ENCODE measurements at regions not wholly inside any gene's neighbourhood (a gene's known extent, or its start where the extent isn't known, plus 50 kb on each side); places are given as distances from the start of the nearest gene placed in this dataset.

DNA sequence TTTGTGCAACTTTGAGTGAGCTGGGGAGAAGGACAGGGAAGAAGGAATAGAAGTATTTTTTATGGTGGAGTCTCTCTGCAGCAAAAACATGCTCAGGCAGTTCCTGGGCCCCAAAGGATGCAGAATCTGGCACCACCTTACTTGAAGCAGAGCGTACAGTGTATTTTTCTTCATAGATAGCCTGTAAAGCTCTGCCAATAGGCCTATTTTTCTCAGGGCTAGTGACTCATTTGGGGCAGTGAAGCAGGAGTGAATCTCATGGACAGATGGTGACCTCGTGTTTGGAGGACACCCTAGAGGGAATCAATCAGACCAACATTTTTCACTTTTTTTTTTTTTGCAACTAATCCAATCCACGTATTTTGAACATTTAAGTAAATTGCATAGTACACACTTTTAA is 268.1 kb upstream of the CXCR4 start:
- Histone ChIP-seq H3K27me3 (ENCODE audit: control insufficient read depth, extremely low read depth, insufficient read depth, low read length) (no peaks in the 10 kb centered on the region), H3K9me1 (ENCODE audit: control insufficient read depth, extremely low read depth, insufficient read depth, low read length) (no peaks in the 10 kb centered on the region), H3K4me1 (ENCODE audit: control insufficient read depth, extremely low read depth, insufficient read depth, low read length) (no peaks in the 10 kb centered on the region), H4K20me1 (ENCODE audit: control insufficient read depth, extremely low read depth, insufficient read depth, low read length) (no peaks in the 10 kb centered on the region), H3K9ac (ENCODE audit: control insufficient read depth, extremely low read depth, insufficient read depth, low read length) (no peak overlapping the region), H3K9me3 (ENCODE audit: control insufficient read depth, low read depth, low read length) (no peaks in the 10 kb centered on the region), H3K79me2 (ENCODE audit: control insufficient read depth, insufficient read depth, low read length) (no peaks in the 10 kb centered on the region), H3K27ac (ENCODE audit: control insufficient read depth, insufficient read depth, low read length) (no peak overlapping the region), H3K4me2 (ENCODE audit: control insufficient read depth, extremely low read depth, insufficient read depth, low read depth, low read length) (no peak overlapping the region), H3K4me3 (ENCODE audit: control insufficient read depth in 2 of 3, extremely low read depth in 1 of 3, insufficient read depth in 2 of 3, low read depth in 1 of 3, low read length in 3 of 3) (no peak overlapping the region), H3K36me3 (ENCODE audit: control insufficient read depth in 2 of 2, extremely low read depth in 1 of 2, insufficient read depth in 2 of 2, low read length in 2 of 2) (no peaks in the 10 kb centered on the region), H2AFZ (ENCODE audit: control insufficient read depth, low read length) (no peak overlapping the region)
- dilution Hi-C loops (cut with MboI; ENCODE audit: extremely low pct_ligation_motif_present, low sequenced_read_pairs), result no loop called here
- no peak for DNase-seq (ENCODE audit: low read depth, low spot score)
- FAIRE-seq, result no peak
- TF ChIP-seq, protein P1, sequence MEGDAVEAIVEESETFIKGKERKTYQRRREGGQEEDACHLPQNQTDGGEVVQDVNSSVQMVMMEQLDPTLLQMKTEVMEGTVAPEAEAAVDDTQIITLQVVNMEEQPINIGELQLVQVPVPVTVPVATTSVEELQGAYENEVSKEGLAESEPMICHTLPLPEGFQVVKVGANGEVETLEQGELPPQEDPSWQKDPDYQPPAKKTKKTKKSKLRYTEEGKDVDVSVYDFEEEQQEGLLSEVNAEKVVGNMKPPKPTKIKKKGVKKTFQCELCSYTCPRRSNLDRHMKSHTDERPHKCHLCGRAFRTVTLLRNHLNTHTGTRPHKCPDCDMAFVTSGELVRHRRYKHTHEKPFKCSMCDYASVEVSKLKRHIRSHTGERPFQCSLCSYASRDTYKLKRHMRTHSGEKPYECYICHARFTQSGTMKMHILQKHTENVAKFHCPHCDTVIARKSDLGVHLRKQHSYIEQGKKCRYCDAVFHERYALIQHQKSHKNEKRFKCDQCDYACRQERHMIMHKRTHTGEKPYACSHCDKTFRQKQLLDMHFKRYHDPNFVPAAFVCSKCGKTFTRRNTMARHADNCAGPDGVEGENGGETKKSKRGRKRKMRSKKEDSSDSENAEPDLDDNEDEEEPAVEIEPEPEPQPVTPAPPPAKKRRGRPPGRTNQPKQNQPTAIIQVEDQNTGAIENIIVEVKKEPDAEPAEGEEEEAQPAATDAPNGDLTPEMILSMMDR (optimal IDR thresholded peaks at IDR 0.05 in 1 of 3, IDR thresholded peaks at IDR 0.05 in 1 of 3, conservative IDR thresholded peaks at IDR 0.05 in 1 of 3; ENCODE audit: extremely low read depth in 1 of 3, insufficient read depth in 2 of 3, low read length in 3 of 3), result no peak
- TF ChIP-seq EZH2 (IDR thresholded peaks at IDR 0.05; ENCODE audit: low read length), result no peak

DNA sequence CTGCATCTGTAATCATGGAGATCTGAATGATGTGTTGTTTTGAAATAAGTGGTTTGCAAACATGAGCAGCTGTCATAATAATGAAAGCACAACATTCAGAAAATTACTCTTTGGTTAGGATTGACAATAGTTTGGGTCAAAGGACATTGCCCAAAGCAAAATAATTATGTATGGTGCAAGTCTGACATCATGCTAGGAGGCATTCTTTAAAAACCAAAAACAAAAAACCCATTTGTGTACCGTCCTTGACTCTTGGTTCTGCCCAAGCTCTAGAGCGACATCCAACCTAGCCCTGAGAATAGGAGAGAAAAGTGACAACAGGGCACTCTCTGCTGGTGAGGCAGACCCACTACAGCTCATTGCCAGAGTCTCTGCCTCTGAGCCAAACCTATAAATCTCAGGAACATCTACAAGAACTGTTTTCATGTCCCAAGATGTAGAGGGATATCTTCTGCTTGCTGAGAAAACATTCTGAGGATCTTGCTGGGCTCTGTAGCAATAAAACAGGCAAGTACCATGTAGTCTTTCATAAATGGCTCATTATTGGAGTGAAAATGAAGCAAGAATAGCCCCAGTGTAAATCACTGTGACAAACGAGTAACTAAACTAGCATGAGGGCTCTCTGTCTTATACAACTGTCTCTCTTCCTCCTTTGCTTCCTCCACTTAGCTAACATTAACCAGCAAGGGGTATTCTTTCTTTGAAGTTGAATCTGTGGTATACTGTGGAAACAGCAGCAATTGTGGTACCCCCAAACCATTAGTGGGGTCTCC is 266.8 kb upstream of the CXCR4 start:
- no peak overlapping the region for H3K4me2 ChIP-seq (ENCODE audit: control insufficient read depth, extremely low read depth, insufficient read depth, low read depth, low read length)
- H4K20me1 ChIP-seq (ENCODE audit: control insufficient read depth, extremely low read depth, insufficient read depth, low read length), result no peaks in the 10 kb centered on the region
- no peak overlapping the region for H3K9ac ChIP-seq (ENCODE audit: control insufficient read depth, extremely low read depth, insufficient read depth, low read length)
- H3K79me2 ChIP-seq (ENCODE audit: control insufficient read depth, insufficient read depth, low read length), result no peaks in the 10 kb centered on the region
- H3K9me3 ChIP-seq (ENCODE audit: control insufficient read depth, low read depth, low read length), result no peaks in the 10 kb centered on the region
- H3K4me3 ChIP-seq (ENCODE audit: control insufficient read depth in 2 of 3, extremely low read depth in 1 of 3, insufficient read depth in 2 of 3, low read depth in 1 of 3, low read length in 3 of 3), result no peak overlapping the region
- H3K36me3 ChIP-seq (ENCODE audit: control insufficient read depth in 2 of 2, extremely low read depth in 1 of 2, insufficient read depth in 2 of 2, low read length in 2 of 2), result no peaks in the 10 kb centered on the region
- no peak for FAIRE-seq
- H3K27ac ChIP-seq (ENCODE audit: control insufficient read depth, insufficient read depth, low read length), result no peak overlapping the region
- dilution Hi-C loops (cut with MboI; ENCODE audit: extremely low pct_ligation_motif_present, low sequenced_read_pairs), result no loop called here
- H3K4me1 ChIP-seq (ENCODE audit: control insufficient read depth, extremely low read depth, insufficient read depth, low read length), result no peaks in the 10 kb centered on the region
- no peak for TF ChIP-seq EZH2 (IDR thresholded peaks at IDR 0.05; ENCODE audit: low read length)
- TF ChIP-seq, protein P1 (optimal IDR thresholded peaks at IDR 0.05 in 1 of 3, IDR thresholded peaks at IDR 0.05 in 1 of 3, conservative IDR thresholded peaks at IDR 0.05 in 1 of 3; ENCODE audit: extremely low read depth in 1 of 3, insufficient read depth in 2 of 3, low read length in 3 of 3), result peak; percentile 44 to 68 (median 60)
- no peak overlapping the region for H2AFZ ChIP-seq (ENCODE audit: control insufficient read depth, low read length)
- no peaks in the 10 kb centered on the region for H3K9me1 ChIP-seq (ENCODE audit: control insufficient read depth, extremely low read depth, insufficient read depth, low read length)
- DNase-seq (ENCODE audit: low read depth, low spot score), result no peak
- no peaks in the 10 kb centered on the region for H3K27me3 ChIP-seq (ENCODE audit: control insufficient read depth, extremely low read depth, insufficient read depth, low read length)

All from keratinocyte (primary cell).